ENCODE measurements at regions not wholly inside any gene's neighbourhood (a gene's known extent, or its start where the extent isn't known, plus 50 kb on each side); places are given as distances from the start of the nearest gene placed in this dataset.

- TF ChIP-seq HNF4G (IDR thresholded peaks at IDR 0.05) (no peak), TAF1 (conservative IDR thresholded peaks at IDR 0.05) (no peak), RAD21 (IDR thresholded peaks at IDR 0.05) (no peak), FOXA1 (IDR thresholded peaks at IDR 0.05) (no peak), CTCF (IDR thresholded peaks at IDR 0.05; ENCODE audit: low read depth, low read length, missing input control) (no peak), SP1 (IDR thresholded peaks at IDR 0.05) (no peak)
Observed at GRCh38 chr6:92922216-92922806, 497.0 kb downstream of the EPHA7 start.

All from liver (tissue), 3 donors.